ENCODE measurements at regions not wholly inside any gene's neighbourhood (a gene's known extent, or its start where the extent isn't known, plus 50 kb on each side); places are given as distances from the start of the nearest gene placed in this dataset.

DNA sequence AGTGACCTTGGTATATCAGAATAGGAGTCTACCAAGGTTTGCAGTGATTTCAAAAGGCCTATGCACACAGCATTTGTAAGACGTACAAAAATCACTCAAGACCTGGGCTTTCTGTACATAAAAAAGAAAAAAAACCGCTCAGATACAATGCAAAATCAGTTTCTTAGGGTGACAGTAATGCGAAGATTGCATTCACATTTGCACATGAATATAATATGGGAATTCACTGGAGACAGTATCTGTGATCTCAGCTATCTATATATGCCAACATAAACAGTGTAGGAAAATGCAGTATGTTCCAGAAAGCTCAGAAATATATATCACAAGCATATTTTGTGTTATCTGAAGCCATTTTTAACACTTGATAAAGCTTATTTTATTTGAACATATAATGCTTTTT lies 176.4 kb upstream of the MYOCD start:
- Histone ChIP-seq H3K4me3 (no peak overlapping the region), H3K27me3 (ENCODE audit: low read depth) (no peaks in the 10 kb centered on the region), H3K9me3 (no peaks in the 10 kb centered on the region), H3K27ac (no peak overlapping the region), H3K4me1 (no peaks in the 10 kb centered on the region), H3K36me3 (no peaks in the 10 kb centered on the region)
- intact Hi-C loops (cut with DNase I) = no loop called here
- TF ChIP-seq, protein P1, sequence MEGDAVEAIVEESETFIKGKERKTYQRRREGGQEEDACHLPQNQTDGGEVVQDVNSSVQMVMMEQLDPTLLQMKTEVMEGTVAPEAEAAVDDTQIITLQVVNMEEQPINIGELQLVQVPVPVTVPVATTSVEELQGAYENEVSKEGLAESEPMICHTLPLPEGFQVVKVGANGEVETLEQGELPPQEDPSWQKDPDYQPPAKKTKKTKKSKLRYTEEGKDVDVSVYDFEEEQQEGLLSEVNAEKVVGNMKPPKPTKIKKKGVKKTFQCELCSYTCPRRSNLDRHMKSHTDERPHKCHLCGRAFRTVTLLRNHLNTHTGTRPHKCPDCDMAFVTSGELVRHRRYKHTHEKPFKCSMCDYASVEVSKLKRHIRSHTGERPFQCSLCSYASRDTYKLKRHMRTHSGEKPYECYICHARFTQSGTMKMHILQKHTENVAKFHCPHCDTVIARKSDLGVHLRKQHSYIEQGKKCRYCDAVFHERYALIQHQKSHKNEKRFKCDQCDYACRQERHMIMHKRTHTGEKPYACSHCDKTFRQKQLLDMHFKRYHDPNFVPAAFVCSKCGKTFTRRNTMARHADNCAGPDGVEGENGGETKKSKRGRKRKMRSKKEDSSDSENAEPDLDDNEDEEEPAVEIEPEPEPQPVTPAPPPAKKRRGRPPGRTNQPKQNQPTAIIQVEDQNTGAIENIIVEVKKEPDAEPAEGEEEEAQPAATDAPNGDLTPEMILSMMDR (IDR thresholded peaks at IDR 0.05) = no peak
- DNase-seq = no peak
- ATAC-seq = no peak

DNA sequence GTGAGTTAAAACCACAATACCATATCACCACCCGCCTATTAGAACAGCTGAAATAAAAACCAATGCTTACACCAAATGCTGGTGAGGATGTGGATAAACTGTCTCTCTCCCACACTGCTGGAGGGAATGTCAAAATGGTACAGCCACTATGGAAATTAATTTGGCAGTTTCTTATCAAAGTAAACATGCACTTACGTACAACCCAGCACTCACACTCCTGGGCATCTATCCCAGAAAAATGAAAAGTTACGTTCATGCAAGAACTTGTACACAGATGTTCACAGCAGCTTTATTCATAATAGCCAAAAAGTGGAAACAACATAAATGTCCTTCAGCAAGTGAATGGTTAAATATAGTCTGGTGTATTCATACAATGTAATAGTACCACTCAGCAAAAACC lies 173.2 kb upstream of the MYOCD start:
- no peaks in the 10 kb centered on the region for H3K27me3 ChIP-seq (ENCODE audit: low read depth)
- intact Hi-C loops (cut with DNase I) = no loop called here
- H3K36me3 ChIP-seq = no peaks in the 10 kb centered on the region
- DNase-seq (no peak), ATAC-seq (no peak)
- H3K9me3 ChIP-seq = no peaks in the 10 kb centered on the region
- no peak overlapping the region for H3K4me3 ChIP-seq
- H3K27ac ChIP-seq = no peak overlapping the region
- no peaks in the 10 kb centered on the region for H3K4me1 ChIP-seq
- TF ChIP-seq, protein P1 (IDR thresholded peaks at IDR 0.05) = no peak

DNA sequence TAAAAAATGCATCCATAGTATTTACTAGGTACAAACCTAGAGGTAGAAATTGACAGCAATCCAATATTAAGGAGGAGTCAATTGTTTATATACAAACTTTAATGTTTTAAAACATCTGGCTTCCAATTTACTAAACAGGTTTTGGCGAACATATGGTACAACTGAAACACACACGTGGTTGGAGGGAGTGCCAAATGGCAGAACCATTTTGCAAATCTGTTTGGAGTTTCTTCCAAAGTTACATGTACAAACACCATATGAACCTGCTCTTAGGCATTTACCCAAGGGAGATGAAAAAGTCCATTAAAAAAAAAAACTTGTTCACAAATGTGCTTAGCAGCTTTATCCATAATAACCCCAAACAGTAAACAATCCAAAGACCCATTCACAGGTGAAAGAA lies 159.8 kb upstream of the MYOCD start:
- Histone ChIP-seq H3K36me3 (no peaks in the 10 kb centered on the region), H3K27me3 (ENCODE audit: low read depth) (no peaks in the 10 kb centered on the region), H3K27ac (no peak overlapping the region), H3K9me3 (no peaks in the 10 kb centered on the region), H3K4me3 (no peak overlapping the region), H3K4me1 (no peaks in the 10 kb centered on the region)
- TF ChIP-seq, protein P1 (IDR thresholded peaks at IDR 0.05) = no peak
- intact Hi-C loops (cut with DNase I) = no loop called here
- no peak for ATAC-seq
- DNase-seq = no peak

DNA sequence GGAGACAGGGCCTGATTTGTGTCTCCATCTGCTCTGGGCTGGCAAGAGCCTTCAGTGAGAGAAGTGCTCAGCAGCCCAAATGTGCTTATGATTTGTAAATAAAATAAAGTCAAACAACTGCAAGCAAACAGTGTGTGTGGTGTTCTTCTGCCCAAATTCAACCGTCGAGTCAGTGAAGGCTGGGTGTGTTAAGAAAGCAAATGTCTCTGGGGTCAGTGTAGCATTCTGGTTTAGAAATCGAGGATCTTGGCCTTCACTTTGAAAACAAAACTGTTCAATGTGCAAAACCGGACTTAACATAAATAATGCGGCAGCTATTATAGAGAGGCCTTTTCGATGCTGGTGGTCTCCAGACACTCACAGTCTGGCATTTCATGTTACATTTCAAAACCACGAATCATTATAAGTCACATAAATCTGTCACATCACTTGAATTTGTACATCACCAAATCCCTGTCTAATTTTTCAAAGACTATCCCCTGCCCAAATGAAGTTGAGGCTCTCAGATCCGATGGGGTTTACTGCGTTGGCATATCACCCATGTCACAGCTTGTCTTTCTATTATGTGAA lies 158.6 kb upstream of the MYOCD start:
- H3K4me3 ChIP-seq = no peak overlapping the region
- intact Hi-C loops (cut with DNase I) = no loop called here
- no peaks in the 10 kb centered on the region for H3K36me3 ChIP-seq
- no peaks in the 10 kb centered on the region for H3K9me3 ChIP-seq
- H3K27ac ChIP-seq = no peak overlapping the region
- DNase-seq (no peak), ATAC-seq (no peak)
- no peaks in the 10 kb centered on the region for H3K27me3 ChIP-seq (ENCODE audit: low read depth)
- TF ChIP-seq, protein P1 (IDR thresholded peaks at IDR 0.05) = no peak
- no peaks in the 10 kb centered on the region for H3K4me1 ChIP-seq

DNA sequence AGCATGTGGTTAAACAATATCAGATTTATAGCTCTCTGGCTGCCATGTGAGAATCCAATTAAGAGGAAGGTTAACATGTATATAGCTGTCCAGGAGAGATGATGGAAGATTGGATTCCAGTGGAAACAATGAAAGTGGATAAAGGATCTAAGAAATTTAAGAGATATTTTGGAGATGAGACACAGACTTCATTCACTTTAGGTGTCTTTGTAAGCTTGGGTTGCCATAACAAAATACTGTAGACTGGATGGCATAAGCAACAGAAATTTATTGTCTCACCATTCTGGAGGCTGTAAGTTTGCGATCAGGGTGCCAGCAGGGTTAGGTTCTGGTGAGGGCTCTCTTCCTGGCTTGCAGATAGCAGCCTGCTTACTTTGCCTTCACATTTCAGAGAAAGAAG lies 155.9 kb upstream of the MYOCD start:
- Histone ChIP-seq H3K36me3 (no peaks in the 10 kb centered on the region), H3K4me1 (no peaks in the 10 kb centered on the region), H3K9me3 (no peaks in the 10 kb centered on the region), H3K27me3 (ENCODE audit: low read depth) (peaks cover 3% of the 10 kb centered on the region), H3K27ac (no peak overlapping the region), H3K4me3 (no peak overlapping the region)
- ATAC-seq (no peak), DNase-seq (no peak)
- TF ChIP-seq, protein P1 (IDR thresholded peaks at IDR 0.05) = no peak
- intact Hi-C loops (cut with DNase I) = no loop called here

DNA sequence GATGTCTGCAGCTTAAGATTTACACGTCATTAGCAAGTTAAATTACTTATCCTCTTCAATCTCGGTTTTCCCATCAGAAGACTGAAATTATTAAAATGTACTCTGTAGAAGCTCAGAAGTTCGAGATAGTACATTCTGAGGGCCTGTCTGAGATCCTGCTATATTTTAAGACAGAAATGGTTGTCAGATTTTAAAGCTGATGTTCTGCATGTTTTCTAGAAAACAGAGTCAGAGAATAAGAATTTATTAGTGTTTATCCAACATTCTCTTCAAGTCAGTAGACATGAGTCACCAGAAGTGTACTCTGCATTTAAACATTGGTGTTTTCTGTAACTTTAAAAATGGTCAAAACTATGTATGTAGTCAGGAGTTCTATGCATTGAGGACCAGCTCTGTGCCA lies 155.2 kb upstream of the MYOCD start:
- H3K36me3 ChIP-seq = no peaks in the 10 kb centered on the region
- intact Hi-C loops (cut with DNase I) = no loop called here
- ATAC-seq (no peak), DNase-seq (no peak)
- H3K27me3 ChIP-seq (ENCODE audit: low read depth) = peaks cover 3% of the 10 kb centered on the region
- H3K9me3 ChIP-seq = no peaks in the 10 kb centered on the region
- H3K4me1 ChIP-seq = no peaks in the 10 kb centered on the region
- no peak overlapping the region for H3K4me3 ChIP-seq
- TF ChIP-seq, protein P1 (IDR thresholded peaks at IDR 0.05) = no peak
- no peak overlapping the region for H3K27ac ChIP-seq

Measured in lower lobe of right lung (tissue), 2 donors.